LHCN-M2 (cell line): ENCODE measurements at regions not wholly inside any gene's neighbourhood (a gene's known extent, or its start where the extent isn't known, plus 50 kb on each side); places are given as distances from the start of the nearest gene placed in this dataset.

ENCODE experiments used
- DNase-seq: peaks from one replicate; pipeline ENCODE4 v3.0.0-alpha.2; 2012; ENCODE audit warnings: low read depth

DNA sequence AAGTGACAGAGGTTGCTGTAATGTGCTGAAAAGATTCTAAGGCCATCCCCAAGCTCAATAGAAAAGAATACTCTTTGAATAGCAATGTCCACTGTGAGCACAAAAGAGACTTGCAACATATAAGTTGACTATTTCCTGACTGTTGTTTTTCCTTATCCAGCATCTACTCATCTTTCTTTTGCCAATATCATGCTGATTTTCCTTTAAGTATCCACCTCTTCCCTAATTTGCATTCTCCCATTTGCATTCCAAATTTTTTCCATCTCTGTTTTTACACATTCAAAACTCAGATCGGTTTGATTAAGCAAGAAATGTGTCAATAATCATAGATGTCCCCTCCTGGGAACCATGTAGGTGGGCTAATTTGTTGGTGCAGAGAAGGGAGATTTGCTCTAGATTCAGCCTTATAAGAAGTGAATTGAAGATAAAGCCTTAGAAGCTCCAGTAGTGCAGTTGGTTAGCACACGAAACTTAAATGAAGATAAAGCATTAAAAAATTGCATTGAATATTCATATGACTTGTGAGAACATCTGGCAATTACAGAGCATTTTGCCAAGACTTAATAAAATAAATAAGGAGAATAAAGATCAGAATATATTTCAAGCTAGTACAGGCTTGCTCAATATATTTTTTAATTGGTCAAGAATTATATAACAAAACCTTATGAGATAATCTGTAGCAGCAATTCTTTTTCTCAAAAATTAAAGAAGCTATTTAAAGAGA lies 267.6 kb downstream of the TMEM167A start:
- no peak for DNase-seq

DNA sequence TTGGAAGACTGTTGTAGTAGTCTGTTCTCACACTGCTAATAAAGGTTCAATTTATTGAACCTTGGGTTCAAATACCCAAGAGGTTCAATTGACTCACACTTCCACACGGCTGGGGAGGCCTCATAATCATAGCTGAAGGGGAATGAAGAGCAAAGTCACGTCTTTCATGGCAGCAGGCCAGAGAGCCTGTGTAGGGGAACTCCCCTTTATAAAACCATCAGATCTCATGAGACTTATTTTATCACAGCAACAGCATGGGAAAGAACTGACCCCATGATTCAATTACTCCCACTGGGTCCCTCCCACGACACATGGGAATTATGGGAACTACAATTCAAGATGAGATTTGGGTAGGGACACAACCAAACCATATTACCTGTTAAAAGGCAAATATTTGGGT lies 268.2 kb downstream of the TMEM167A start:
- DNase-seq, result no peak

DNA sequence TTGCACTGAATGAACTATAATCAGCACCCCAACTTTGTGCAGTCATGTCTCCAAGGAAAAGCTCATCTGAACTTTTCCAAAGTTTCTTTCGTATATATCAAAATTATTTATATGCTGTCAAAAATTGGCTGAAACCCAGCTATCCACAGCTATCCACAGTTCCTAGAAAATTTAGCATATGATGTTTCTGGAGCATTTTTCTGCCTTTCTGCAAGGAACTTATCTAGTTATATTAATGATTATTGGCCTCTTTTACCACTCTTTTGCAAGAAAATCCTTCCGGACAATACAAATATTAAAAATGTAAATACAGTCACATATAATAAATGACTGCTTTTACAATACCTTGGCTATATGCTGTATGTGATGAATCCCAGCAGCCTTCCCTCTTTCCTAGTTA lies 270.2 kb downstream of the TMEM167A start:
- no peak for DNase-seq

DNA sequence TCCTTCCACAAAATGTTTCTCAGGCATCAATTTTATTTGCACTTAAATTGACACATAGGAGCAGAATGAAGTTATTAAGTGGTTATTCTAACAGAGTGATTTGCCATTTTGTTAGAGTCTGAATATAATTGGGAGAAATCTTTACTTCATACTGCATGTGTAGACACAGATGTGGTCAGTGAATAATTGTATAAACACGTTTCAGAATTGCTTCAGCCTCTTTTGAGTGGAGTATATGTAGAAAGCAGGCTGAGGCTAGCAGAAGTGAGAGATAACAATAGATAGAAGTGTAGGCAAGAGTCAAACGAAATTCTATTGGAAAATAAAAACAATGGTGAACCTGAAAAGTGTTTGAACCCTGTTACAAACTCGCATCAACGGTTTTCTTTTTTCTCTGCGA lies 270.7 kb downstream of the TMEM167A start:
- no peak for DNase-seq

DNA sequence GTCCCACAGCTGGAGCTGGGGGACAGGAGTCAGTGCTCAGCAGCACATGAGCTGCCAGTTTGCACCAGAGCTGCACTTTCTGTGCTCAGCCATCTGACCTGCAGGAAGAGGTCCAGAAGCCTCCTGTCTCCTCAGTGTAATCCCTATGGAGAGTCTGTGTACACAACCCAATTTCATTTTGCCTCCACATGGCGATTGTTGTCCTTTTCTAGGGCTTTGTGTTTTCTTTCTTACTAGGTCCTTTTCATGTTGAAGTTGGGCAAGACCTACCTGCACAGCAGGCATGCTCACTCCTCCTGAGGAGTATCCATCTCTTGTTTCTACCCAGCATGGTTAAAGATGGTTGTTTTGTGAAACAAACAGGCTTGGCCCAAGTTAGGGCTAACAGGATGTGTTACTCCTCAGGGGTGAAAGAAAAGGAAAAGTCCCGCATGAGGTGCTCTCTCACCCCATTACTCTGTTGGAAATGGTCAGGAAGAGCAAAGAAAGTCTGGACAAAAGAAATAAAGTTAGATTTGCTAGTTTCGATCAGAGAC lies 273.0 kb downstream of the TMEM167A start:
- no peak for DNase-seq

DNA sequence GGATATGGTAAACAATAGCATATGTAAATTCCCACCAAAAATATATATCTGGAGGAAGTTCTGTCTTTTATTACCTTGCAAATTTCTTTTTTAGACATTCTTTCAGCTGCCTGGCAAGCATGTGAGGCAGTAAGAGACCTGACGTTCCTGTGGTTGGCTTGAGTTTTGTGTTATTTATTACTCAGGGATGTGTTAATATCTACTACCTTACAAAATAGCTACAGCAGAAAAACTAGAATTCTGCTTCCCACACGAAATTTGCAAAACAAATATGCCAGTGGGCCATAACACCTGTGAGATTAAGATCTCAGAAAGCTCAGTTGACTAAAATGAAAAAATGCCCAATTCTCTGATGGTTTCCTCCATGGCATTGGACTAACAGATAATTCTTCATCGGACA lies 274.2 kb downstream of the TMEM167A start:
- no peak for DNase-seq

DNA sequence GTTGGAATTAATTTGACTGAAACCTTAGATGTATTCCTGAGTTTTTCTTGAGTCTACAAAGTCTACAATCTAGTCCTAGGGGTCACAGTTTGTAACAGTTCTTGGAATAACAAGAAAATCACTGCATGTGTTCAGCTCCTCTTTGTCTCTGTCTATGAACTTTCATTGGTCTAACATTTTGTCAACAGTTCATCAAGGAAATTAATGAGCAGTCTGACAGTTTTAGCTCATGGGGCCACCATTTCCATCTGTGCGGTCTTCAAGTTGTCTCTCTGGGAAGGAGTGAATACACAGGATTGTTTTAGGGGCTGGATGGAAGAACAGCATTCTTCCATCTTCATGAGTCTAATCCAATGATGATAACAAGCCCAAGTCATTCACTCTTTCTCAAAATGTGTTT lies 276.4 kb downstream of the TMEM167A start:
- DNase-seq, result no peak

DNA sequence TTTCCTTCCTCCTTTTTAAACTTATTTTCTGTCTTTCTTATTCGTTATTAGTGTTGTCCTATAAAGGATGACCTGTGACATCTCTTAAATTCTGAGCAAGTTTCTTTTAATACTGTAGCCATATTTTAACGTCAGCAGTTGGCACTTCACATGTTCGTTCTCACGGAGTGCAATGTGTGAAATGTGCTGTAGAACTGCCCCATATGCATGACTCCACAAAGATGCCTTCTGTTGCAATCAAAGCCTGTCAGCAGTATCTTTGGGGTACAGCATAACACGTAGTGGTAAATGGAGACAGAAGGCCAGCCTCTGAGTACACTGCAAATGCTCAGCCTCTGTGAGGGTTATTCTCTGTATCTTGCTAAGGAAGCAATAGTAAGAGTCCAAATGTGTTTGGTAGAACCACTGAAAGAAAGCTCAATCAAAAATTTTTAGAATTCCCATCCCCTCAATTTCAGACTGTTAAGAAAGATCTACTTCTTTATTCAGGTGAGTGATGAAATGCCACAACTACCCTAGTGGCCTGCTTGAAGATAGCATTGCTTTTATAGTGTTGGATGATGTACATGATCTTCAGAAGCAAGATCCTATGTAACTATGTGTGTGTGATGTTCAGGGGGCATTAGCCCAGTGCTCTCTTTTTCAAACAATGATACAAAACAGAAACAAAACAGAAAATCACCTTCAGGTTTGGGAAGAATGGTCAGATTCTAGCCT lies 277.7 kb downstream of the TMEM167A start:
- DNase-seq, result no peak

DNA sequence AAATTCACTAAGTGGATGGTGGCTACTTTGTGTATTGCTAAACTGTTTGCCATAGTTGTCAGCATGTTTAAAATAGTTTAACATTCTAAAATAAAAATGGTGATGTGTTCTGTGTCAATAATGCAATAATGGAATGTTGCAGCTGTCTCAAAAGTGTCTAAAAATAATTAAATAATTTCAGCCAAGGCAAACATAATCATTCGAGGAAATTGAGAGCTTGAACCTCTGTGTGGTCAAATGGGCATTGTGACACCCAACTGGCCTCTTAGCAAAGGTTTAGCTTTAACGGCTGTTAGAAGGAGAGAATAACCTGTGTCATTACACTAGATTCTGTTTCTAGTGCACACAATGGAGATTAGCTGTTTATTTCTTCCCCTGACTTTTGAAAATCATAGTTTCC lies 278.5 kb downstream of the TMEM167A start:
- DNase-seq, result peak; percentile 36

DNA sequence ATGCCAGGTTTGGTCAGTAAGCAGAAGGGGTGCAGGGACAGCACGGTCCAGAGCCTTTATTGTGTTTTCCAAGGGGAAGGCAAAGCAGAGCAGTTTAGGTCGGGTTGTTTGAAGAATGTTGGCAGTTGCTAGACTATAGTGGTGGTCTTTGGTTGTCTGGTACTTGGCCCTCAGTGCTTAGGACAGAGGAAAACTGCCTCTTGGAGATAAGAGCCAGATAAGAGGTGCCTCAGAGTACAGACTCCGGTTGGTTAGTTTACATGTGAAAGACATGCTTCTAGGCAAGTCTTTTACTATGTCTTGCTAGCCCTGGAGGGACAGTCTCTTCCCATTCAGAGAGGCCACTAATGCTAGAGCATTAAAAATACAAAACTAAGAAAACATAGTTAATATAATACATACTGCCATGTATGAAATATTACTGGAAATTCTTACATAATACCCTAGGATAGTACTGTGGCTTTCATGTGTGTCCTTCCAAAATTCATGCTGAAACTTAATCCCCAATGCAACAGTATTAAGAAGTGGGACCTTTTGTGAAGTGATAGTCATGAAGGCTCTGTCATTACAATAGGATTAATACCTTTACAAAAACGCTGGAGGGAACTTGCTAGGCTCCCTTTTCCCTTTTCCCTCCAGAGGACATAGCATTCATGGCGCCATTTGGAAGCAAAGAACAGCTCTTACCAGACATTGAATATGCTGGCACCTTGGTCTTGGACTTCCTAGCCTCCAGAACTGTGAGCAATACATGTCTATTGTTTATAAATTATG lies 280.4 kb downstream of the TMEM167A start:
- DNase-seq, result no peak

DNA sequence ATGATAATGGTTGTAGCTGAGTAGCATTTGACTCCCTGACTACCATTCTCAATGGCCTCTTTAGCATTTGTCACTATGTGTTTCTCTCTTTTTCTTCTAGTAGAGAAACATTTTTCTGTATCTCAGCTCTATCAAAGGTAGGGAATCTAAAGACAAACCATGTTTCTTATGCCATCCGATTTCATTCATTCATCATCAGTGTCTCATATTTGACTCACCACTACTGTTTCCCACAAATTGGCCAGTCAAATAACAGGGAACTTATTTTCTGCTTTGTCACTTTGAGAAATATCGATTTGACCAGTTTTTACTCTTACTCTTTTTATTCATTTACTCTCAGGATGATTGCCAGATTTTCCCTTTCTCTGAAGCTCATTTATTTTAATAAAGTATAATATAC lies 282.3 kb downstream of the TMEM167A start:
- no peak for DNase-seq

DNA sequence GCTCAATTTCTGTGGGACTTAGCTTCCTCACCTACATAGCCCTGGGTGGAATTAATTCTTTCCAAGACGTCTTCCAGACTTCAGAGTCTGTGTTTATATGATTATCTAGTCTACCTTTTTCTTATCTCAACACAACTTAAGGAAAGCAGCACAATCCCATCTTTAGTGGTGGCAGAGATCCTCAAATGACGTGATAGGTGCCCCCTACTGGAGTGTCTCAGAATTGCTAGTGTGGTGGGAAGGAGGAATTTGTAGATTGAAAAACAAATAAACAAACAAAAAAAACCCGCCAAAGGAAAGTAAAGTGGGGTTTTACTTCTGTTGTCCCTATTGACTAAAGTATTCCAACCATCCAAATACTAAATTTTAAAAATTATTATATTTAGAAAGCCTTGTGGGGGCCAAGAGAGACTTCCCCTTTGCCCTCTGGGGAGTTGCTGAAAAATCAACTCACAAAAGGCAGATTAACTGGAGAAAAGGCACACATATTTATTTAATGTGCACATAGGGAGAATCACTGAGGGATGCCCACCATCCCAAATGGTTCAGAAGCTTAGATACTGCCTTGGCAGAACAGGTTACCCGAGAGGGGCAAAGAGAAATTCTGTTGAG lies 283.3 kb downstream of the TMEM167A start:
- peak; percentile 38 for DNase-seq

DNA sequence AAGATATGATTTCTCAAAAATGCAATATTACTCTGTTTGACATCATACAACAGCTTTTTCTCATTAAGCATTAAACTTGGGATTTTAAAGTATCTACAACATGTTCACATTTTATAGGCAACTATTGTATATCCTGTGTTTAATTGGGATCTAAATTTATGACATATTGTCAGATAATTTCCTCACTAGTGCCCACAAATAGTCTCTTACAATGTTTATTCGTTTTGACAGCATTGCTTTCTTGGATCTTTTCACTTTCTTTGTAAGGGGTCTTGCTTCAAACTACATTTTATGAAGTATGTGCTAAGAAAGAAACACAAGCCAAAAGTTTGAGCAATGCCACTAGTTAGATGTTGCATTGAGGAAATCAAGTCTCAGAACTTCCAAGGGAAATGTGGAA lies 285.1 kb downstream of the TMEM167A start:
- DNase-seq, result no peak

DNA sequence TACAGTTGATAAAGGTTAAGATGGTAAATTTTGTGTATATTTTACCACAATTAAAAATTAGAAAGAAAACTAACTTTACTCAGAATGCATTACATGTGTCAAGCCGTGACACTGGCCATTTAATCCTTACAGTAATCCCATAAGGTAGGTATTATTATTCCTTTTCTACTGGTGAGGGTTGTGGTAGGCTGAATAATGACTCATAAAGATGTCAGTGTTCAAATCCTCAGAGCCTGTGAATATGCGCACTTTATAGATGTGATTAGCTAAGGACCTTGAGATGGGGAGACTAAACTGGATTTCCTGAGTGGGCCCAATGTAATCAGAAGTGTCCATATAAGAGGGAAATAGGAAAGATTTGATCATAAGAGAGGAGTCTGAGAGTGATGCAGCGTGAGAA lies 288.1 kb downstream of the TMEM167A start:
- no peak for DNase-seq

DNA sequence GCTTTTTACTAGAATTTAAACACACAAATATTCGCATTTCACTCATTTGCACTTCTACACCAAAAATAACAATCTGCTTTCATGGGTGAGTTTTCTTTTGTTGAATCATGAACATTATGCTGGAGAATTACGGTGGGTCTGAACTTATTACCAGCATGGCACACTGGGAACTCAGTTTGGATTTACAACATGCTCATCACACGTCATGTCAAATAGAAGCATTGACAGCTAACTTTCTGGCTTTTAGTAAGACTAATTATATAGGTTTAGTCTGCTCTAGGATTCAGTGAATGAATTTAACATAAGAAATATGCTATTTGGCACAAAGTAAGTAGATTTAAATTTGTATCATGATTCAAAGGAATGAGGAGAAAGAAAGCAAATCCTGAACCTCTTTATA lies 290.4 kb downstream of the TMEM167A start:
- DNase-seq, result no peak

DNA sequence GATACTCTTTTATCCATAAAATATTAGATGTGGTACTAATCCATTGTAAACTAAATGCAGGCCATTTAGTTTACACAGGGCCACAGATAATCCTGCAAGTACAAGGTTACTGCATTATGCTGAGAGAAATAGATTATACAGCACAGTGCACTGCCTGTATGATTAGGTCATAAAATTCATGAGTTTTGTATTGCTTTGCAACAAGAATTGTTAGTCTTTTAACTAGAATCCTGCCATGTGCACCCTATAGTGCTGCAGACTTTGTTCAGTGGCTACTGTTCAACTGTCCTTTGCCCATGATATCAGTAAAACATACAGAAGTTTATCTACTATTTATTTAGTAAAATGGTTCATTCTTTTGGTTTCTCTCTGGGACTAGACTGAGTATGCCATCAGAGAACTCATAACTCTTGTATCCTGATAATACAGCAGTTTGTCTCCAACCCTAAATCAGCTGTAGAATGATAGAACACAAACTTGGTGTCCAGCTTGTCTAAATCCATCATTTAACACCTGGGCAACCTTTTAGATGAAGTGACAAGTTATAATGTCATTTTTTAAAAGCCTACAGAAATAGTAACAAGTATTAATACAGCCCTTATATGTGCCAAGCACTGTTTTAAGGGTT lies 291.2 kb downstream of the TMEM167A start:
- no peak for DNase-seq

DNA sequence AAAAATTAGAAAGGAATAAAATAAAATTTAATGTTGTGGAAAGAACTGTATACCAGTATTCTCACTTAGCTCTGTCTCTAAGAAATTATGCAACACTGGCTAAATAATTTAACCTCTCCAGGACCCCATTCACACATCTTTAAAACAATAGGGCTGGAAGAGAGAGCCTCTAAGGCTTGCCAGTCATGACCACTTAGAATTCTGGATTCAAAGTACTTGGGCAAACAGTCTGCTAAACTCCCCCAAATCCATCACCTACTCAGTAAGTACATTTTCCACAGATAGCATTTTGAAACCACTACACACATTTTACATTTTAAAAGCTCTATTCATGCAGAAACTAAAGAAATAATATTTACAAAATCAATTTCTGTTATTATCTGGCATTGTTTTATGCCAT lies 291.7 kb downstream of the TMEM167A start:
- DNase-seq, result no peak

DNA sequence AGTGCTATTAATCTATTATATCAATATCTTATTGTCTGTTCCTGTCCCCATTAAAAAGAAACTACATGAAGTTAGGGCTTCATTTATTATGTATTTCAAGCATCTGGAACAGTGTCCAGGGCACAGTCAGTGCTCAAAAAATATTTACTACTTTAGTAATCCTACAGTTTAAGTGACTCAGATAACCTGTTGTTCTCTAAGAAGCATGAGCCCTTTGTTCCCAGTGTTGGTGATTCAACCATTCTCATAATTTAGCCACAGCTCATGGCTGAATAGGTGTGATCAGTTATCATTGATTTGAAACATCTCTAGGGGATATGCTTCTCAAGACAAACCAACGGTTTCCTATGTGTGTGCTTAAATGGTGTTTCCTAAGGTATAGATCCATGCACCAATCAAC lies 292.7 kb downstream of the TMEM167A start:
- peak; percentile 18 for DNase-seq

DNA sequence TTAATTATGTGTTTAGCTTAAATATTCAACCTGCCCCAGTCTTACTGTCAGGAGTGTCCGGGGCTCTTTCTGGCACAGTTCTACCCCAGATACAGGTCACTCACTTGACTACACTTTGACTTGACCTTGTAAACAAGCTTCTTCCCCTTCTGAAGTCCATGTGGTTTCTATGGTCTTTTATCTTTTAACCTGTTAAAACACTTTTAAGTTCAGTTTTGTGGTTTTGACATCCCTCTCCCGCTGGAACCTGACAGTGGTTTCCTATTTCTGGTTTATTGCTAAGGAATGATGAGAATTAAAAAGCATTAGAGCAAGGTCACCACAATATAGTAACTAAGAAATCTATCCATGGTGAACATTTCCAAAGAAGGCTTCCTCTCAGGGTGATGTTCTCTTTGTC lies 300.1 kb downstream of the TMEM167A start:
- DNase-seq, result no peak

DNA sequence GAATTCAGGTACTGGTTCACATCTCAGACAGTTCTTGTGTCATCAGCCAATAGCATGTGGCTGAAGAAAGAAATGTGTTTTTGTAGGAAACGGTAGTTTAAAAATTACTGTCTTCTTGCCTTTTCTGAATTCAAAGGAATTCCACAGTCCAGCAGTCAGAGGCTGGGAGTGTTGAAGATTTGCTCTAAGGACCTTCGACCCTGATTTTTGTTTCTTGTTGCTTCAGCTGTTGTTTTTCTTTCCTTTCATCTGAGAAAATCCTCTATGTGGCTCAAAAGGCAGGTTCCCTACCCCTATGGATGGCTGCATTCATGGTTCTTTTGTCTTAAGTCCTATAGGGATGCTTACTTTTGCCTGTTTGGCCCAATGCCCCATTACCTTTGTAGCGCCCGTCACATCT lies 304.9 kb downstream of the TMEM167A start:
- DNase-seq, result peak; percentile 62

DNA sequence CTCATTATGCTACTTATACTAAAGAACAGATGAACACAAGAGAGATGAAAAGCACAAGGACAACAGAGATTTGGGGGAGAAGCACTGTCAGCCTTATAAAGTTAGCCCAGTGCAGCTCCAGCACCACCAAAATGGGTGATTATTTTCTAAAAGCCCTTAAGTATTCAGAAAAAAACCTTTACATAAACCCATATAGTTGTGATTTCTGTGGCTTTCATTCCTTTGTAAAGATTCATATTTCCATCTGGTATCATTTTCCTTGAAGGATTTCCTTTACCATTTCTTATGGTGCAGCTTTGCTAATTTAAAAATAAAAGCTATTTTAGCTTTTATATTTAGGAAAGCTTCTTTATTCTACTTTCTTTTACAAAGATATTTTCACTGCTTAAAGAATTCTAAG lies 311.0 kb downstream of the TMEM167A start:
- DNase-seq, result no peak

DNA sequence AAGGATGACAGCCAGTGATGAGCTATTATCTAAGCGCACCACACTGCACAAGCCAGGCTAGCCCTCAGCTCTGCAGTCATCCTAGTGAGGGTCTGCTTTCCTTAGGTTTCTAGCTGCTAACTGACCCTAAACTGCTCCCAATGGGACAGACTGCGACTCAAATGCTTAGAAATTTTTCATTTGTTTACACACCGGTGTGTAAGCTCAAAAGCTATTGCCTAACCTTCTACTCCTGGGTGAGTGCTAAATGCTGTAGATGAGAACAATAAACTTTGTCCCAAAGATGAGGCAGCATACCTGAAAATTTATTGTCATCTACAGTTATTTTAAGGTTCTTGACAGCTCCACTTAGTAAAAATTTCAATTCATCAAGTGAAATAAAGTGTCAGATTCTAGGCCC lies 311.4 kb downstream of the TMEM167A start:
- DNase-seq, result no peak
